Activated effector memory CD4-positive, alpha-beta T cell treated with anti-CD3 and anti-CD28 coated beads, Interleukin-2, amount 50 U/mL, for 16 hours (primary cell): ENCODE measurements at regions not wholly inside any gene's neighbourhood (a gene's known extent, or its start where the extent isn't known, plus 50 kb on each side); places are given as distances from the start of the nearest gene placed in this dataset.

ENCODE experiments used
- DNase-seq: peaks from one replicate; pipeline ENCODE4 v3.0.0-alpha.2; 2020

GRCh38 chr2:181190711-181191110 lies 210.3 kb downstream of the UBE2E3 start:
- no peak for DNase-seq

- no peak for DNase-seq
Measured at GRCh38 chr2:181193550-181193949, 213.1 kb downstream of the UBE2E3 start.

DNA sequence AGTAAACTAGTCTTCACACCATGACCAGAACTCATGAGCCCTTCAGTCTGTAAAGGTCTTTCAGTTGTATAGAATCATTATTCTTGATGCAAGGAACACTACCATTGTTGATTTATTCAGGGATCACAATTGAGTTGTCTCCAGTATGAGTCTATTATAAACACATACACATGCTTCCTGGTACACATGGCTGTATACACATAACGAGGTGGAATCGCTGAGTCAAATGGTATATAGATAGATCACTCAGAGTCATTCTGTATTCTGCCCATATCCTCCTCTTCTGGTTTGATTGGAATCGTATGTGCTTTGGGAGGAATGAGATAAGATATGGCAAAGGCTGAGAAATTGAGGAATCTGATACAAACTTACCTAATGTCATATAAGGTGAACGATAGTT lies 216.0 kb downstream of the UBE2E3 start:
- no peak for DNase-seq

- DNase-seq: no peak
Measured at GRCh38 chr2:181197140-181197760, 216.8 kb downstream of the UBE2E3 start.

- DNase-seq: no peak
Measured at GRCh38 chr2:181198183-181198864, 217.9 kb downstream of the UBE2E3 start.

- no peak for DNase-seq
Measured at GRCh38 chr2:181203412-181203811, 223.0 kb downstream of the UBE2E3 start.

DNA sequence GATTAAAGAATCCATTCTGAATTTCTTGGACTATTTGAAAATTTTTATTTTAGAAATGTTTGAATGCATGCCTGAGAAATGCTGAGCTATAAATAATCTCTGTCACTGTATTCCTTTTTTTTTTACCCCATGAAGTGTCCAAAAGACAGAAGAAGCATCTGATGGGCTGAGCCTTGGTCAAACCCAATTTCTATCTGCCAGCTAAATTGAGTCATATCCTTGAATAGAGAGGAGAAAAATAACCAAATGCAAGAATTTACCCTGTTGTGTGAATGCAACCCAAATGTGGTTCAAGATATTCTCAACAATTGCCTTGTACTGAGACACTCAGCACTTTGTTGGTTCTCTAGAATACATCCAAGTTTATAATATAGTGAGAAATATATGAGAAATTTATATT lies 223.5 kb downstream of the UBE2E3 start:
- DNase-seq: no peak

- DNase-seq: no peak
Measured at GRCh38 chr2:181218401-181218821, 238.0 kb downstream of the UBE2E3 start.

DNA sequence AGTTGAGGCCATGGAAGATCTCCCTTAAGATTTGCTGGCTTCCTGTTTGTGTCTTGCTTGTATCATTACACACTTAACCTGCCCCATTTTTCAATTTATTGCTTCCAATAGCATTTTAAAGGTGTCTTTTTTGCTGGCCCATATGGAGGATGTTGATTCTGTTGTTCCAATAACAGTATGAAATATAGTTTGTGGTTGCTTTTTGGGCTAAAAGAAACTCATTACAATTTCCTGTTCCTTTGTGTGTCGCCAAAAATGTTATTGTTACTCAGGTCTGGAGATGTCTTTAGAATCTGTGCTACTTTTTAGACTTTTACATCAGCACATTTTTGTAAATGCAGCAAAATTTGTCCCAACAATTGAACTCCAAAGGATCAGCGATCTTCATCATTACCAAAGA lies 234.0 kb upstream of the ITGA4 start:
- no peak for DNase-seq

DNA sequence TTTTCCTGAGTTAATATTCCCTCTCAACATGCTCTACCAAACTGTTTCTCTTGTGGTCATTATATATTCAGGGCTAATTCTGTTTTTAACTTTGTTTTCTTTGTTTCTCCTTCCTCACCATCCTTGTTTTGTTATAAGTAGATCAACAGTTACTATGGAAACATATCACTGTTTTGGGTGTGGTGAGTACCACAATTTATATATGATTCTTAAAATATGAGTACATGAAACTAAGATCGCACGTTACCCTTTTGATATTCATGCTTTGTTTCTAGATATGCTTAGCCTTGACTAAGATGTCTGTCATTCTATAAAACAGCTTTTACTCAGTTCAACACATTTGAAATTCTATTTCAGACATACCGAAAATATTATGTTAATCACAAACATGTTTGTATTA lies 232.3 kb upstream of the ITGA4 start:
- DNase-seq: no peak

- no peak for DNase-seq
Measured at GRCh38 chr2:181228661-181229060, 228.5 kb upstream of the ITGA4 start.

DNA sequence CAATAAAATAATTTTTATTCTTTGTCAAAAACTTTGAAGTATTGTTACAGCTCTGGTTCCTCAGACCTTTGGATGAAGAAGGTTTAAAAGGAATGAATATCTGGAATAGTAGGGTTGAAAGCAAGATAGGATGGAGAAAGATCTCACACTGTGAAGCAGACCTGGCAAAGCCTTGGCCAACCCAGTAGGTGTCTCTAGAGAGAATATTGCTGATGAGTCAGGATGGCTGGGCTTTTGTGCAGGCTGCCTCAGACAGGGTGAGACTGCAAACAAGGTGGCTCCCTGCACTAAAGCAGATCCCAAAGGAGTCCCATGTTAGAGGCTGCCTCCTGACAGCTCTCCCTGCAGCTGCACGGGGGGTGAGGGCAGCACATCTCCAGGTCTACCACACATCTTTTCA lies 226.0 kb upstream of the ITGA4 start:
- no peak for DNase-seq

DNA sequence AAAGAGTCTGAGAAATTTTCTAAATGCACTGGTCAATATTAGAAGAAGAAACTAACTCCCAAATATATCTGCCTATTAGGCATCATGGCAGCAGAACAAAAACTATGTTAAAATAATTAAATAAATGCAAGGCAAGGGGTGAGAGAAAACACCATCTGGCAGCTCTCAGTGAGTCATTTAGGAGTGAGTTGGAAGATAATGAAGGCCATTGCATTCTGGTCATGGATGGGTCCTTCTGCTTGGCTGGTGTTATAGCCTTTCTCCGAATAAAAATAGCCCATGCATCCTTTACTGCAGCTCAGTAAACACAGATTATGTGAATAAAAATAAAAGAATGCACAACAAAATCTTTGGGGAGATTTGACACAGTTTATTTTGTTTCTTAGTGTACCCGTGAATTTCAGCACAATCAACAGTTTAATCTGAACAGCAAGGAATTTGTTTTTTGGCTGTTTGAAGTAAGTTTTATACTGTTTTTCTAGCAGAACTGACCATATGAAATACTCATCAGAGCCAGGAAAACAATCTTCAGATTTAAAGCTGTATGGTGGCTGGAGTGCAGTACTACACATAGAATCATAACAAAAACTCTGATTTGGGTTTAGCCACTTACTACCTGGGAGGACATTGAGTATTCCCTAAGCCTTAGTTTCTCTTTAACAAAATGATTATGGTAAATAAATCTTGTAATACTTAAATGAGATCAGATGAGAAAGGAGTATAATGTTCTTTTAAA lies 225.1 kb upstream of the ITGA4 start:
- DNase-seq: no peak

- DNase-seq: no peak
Measured at GRCh38 chr2:181234487-181234891, 222.7 kb upstream of the ITGA4 start.

- DNase-seq: no peak
Measured at GRCh38 chr2:181235011-181235410, 222.2 kb upstream of the ITGA4 start.

GRCh38 chr2:181235683-181236459 lies 221.3 kb upstream of the ITGA4 start:
- DNase-seq: no peak

- no peak for DNase-seq
Measured at GRCh38 chr2:181239201-181239799, 217.9 kb upstream of the ITGA4 start.

DNA sequence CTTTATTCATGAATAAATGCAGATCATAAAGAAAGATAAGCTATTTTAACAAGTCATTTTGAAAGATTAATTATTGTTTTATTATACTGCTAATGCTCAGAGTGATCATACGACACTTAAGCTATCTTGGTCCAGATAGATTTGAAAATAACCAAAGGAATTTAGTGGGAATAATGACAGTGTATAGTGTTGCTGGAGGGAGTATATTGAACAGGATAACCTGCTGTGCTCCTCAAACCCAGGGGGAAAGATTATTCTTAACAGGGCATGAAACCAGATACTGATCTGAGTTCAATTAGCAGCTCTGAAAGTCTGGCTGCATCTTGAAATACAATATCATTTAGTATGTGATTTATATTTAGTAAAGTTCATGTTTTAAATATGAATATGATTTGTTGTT lies 216.3 kb upstream of the ITGA4 start:
- no peak for DNase-seq

DNA sequence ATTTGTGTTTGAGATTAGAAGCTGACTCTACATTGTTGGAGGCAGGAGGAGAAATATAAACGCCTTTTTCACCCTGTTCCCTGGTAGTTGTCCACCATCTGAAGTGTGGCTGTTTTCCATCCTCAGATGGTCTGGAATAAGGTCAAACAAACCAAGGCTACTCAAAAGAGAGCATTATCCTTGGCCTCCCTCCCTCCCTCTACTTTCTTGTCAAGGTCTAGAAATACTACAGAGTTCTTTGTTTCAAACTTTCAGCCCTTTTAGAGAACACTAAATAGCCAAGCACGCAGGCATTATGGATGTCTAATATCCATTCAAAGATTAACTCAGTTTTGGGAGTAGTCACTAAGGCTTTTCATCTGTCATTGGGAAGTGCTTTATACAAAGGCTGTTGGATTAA lies 215.8 kb upstream of the ITGA4 start:
- no peak for DNase-seq

DNA sequence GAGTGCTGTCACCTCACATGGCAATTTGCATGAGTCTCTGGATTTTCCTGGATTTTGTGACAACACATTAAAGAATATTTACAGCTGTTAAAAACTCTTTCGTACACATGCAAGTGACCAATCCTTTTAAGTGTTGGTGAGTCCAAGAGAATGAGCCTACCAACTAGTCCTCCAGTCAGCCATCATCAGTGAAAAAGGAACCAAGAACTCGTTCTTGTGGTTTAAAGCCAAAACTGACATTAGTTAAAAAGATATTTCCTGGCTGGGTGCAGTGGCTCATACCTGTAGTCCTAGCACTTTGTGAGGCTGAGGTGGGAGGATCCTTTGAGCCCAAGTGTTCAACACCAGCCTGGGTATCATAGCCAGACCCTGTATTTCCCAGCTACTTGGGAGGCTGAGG lies 215.4 kb upstream of the ITGA4 start:
- DNase-seq: no peak

DNA sequence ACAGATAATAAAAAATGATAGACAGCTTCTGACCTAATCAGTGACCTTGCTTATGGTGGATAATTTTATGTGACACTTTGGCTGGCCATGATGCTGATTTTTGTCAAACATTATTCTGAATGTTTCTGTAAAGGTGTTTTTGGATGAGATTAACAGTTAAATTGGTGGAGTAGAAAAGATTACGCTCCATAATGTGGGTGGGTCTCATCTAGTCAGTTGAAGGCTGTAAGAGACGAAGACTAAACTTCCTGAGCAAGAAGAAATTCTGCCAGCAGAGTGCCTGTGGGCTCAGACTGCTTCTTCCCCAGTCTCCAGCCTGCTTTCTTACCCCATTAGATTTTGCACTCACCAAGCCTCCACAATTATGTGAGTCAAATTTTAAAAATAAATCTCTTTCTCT lies 214.9 kb upstream of the ITGA4 start:
- DNase-seq: no peak

- no peak for DNase-seq
Measured at GRCh38 chr2:181243319-181243718, 213.9 kb upstream of the ITGA4 start.

DNA sequence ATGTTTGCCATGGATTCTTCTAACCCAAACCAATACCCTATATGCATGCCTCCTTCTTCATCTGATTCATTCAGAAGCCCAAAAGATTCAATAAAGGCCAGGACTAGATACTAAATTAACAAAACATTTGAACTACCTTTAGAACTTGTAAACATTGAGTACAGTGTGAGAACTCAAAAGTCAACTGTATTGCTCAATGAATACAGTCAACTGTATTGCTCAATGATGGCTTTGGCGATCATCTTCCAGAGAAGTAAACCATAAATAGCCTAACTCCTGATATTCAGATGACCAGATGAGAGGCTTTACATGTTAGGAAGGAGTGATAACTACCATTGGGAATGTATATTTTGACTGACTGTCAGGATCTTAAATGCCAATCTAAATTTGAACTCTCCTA lies 206.5 kb upstream of the ITGA4 start:
- no peak for DNase-seq
